ENCODE measurements at regions not wholly inside any gene's neighbourhood (a gene's known extent, or its start where the extent isn't known, plus 50 kb on each side); places are given as distances from the start of the nearest gene placed in this dataset.

DNA sequence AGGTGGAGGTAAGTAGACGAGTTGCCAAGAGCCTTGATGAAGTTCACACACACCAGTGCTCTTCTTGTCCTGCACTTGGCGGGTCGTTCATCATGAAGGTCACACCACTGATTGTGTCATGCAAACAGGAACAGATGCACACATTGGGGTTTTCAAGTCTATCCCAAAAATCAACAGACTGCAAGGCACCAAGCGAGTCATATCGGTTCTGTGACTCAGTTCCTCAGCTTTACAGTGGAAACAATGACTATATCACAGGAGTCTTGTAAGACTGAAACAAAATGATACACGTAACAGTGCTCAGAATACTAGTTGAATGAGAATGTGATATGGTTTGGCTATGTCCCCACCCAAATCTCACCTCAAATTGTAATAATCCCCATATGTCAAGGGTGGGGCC is 526.9 kb upstream of the ID2 start:
- Histone ChIP-seq H3K27ac (no peak overlapping the region), H3K27me3 (no peaks in the 10 kb centered on the region), H3K4me1 (replicated peaks in 1 of 2) (no peaks in the 10 kb centered on the region), H3K4me3 (no peak overlapping the region), H3K9me3 (replicated peaks in 1 of 3) (no peaks in the 10 kb centered on the region), H3K36me3 (replicated peaks in 1 of 2) (no peaks in the 10 kb centered on the region)
- intact Hi-C loops (cut with DNase I) = no loop called here
- WGBS, 4 donors = 90 to 97% (median 93%) methylated on average over 6 of the region's 6 CpGs
- TF ChIP-seq POLR2A (IDR thresholded peaks at IDR 0.05) = no peak
- DNase-seq = no peak

DNA sequence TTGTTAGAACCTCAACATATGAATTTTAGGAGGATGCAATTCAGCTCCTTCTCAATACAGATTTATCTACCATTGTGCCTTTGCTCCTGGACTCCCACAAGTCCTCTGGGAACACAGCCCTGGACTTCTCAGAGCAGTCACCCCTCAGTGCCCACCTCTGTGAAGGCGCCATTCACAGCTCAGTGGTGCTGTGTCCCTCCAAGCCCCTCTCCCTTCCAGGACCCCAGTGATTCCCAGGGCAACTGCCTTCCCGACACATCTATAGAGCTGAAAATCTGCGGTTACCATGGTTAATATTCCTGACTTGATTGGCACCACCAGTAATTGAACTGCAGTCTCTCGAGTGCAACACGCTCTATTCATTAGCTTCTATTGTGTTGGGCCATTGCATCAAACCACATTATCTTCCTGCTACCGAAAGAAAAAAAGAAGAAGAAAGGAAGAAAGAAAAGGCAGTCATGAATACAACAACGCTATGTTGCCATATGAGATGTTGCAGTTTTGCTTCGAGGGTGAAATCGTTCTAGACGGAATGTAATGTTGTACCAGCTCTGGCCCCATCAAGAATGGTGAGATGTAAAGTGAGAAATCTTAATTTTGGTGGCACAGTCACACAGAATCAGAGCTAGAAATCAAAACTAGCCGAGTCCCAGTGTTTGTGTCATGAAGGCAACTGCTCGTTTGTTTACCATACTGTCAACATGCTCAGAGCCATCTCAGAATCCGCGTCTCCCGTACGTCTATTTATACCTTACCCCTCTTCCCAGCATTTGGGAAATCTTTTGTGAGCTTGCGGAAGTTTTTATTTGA is 524.0 kb upstream of the ID2 start:
- DNase-seq = no peak
- no peak overlapping the region for H3K4me3 ChIP-seq
- no peaks in the 10 kb centered on the region for H3K4me1 ChIP-seq (replicated peaks in 1 of 2)
- H3K27ac ChIP-seq = no peak overlapping the region
- no peaks in the 10 kb centered on the region for H3K27me3 ChIP-seq
- intact Hi-C loops (cut with DNase I) = no loop called here
- no peaks in the 10 kb centered on the region for H3K9me3 ChIP-seq (replicated peaks in 1 of 3)
- 92 to 96% (median 95%) methylated on average over 15 to 17 of the region's 17 CpGs for WGBS, 4 donors
- H3K36me3 ChIP-seq (replicated peaks in 1 of 2) = no peaks in the 10 kb centered on the region
- TF ChIP-seq POLR2A (IDR thresholded peaks at IDR 0.05) = no peak
- TF ChIP-seq, protein P1, sequence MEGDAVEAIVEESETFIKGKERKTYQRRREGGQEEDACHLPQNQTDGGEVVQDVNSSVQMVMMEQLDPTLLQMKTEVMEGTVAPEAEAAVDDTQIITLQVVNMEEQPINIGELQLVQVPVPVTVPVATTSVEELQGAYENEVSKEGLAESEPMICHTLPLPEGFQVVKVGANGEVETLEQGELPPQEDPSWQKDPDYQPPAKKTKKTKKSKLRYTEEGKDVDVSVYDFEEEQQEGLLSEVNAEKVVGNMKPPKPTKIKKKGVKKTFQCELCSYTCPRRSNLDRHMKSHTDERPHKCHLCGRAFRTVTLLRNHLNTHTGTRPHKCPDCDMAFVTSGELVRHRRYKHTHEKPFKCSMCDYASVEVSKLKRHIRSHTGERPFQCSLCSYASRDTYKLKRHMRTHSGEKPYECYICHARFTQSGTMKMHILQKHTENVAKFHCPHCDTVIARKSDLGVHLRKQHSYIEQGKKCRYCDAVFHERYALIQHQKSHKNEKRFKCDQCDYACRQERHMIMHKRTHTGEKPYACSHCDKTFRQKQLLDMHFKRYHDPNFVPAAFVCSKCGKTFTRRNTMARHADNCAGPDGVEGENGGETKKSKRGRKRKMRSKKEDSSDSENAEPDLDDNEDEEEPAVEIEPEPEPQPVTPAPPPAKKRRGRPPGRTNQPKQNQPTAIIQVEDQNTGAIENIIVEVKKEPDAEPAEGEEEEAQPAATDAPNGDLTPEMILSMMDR (IDR thresholded peaks at IDR 0.05) = no peak

DNA sequence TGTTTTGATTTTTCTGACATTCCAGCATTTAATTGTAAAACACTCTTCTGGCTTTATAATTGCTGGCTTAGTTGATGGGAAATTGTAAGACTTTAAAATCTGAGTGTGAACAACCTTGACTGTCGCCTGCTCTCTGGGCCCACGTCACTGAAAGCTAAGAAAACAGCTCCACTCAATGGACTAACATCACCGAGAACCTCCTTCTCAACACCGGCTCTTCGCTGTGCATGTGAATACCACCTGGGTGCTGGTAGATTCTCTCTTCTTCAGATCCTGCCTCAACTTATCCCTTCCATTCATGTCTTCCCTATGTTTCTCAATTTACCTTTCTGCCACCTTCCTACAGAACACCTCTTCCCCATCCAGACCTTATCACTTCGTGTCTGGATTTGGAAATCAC is 523.1 kb upstream of the ID2 start:
- WGBS, 4 donors = 87 to 91% (median 90%) methylated on average over 6 of the region's 6 CpGs
- Histone ChIP-seq H3K27me3 (no peaks in the 10 kb centered on the region), H3K9me3 (replicated peaks in 1 of 3) (no peaks in the 10 kb centered on the region), H3K36me3 (replicated peaks in 1 of 2) (no peaks in the 10 kb centered on the region), H3K4me1 (replicated peaks in 1 of 2) (no peaks in the 10 kb centered on the region), H3K27ac (no peak overlapping the region), H3K4me3 (no peak overlapping the region)
- intact Hi-C loops (cut with DNase I) = no loop called here
- no peak for TF ChIP-seq POLR2A (IDR thresholded peaks at IDR 0.05)
- TF ChIP-seq, protein P1 (IDR thresholded peaks at IDR 0.05) = no peak
- DNase-seq = no peak

DNA sequence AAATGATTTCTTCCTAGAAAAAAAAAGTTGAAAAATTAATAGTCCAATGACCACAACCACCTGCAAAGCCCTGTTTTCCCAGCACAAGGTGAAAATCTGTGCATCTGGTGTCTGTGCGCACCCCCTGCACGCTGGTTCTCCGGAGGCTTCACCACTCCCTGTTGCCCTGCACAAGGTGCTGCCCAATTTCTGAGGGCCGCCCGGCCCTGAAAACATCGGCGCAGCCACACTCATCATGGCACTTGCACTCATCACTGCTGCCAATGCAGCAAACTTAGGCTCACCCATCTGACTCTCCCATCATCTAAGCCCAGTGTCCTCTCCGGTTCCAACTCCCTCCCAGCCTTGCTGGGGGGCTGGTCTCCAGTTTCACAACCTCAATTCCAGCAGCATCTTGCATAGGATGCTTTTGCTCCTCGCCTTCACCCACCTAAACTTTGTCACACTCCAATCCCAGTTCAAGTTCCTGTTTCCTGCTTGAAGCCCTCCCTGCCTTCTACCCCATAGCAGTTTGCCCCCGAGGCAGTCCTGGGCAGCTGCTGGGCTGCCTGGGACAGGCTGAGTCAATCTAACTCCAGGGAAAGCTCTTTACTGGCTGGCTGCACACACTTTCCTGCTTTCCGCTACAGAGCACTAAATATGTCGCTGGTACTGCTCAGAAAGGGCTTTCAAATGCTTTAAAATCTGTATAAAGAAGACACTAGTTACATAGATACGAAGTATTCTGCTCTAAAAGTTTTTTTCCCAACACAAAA is 522.5 kb upstream of the ID2 start:
- intact Hi-C loops (cut with DNase I) = no loop called here
- H3K4me1 ChIP-seq (replicated peaks in 1 of 2) = no peaks in the 10 kb centered on the region
- TF ChIP-seq, protein P1 (IDR thresholded peaks at IDR 0.05) = no peak
- no peak for TF ChIP-seq POLR2A (IDR thresholded peaks at IDR 0.05)
- no peaks in the 10 kb centered on the region for H3K9me3 ChIP-seq (replicated peaks in 1 of 3)
- no peak overlapping the region for H3K27ac ChIP-seq
- no peak overlapping the region for H3K4me3 ChIP-seq
- no peaks in the 10 kb centered on the region for H3K36me3 ChIP-seq (replicated peaks in 1 of 2)
- 90 to 96% (median 92%) methylated on average over 13 of the region's 13 CpGs for WGBS, 4 donors
- no peaks in the 10 kb centered on the region for H3K27me3 ChIP-seq
- no peak for DNase-seq

Measured in adrenal gland (tissue), 9 donors.